ENCODE measurements at regions not wholly inside any gene's neighbourhood (a gene's known extent, or its start where the extent isn't known, plus 50 kb on each side); places are given as distances from the start of the nearest gene placed in this dataset.

GRCh38 chr11:134510233-134511040 lies 98.4 kb upstream of the B3GAT1 start:
- TF ChIP-seq CTCF (IDR thresholded peaks at IDR 0.05) (no peak), POLR2AphosphoS5 (IDR thresholded peaks at IDR 0.05; ENCODE audit: low read depth, low read length) (no peak), REST (IDR thresholded peaks at IDR 0.05; ENCODE audit: insufficient read depth in 1 of 2, low read depth in 2 of 2, low read length in 1 of 2) (no peak)

Data from Panc1 (cell line).